T-helper 2 cell (primary cell): ENCODE measurements at regions not wholly inside any gene's neighbourhood (a gene's known extent, or its start where the extent isn't known, plus 50 kb on each side); places are given as distances from the start of the nearest gene placed in this dataset.
"Not testable (repeated sequence)": the region's sequence is repeated elsewhere in the genome, so short reads cannot be mapped to it uniquely, and the experiment has no call there.

Experiments
- DNase-seq, 5 experiments: peaks; one replicate each; pipeline versions ENCODE4 v3.0.0 to v3.0.0-alpha.2; 2012 to 2022

DNA sequence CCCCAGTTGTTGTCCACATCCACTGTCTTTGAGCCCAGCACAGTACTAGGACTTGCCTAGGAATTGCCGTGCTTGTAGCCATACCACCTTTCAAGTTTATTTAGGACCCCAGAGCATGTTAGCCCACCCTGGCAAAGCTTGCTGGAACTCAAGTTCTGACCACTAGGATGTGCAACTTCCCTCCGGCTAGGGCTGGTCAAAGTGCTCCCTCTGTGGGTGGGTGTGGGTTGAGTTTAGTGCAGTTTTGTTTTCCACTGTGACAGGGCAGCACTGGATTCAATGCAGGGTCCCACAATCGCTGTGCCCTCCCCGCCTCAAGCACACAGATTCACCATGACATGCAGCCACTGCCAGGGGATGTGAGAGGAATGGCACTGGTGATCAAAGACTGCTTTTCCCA, 96.0 kb downstream of the RASGEF1B start:
- no peak for DNase-seq

DNA sequence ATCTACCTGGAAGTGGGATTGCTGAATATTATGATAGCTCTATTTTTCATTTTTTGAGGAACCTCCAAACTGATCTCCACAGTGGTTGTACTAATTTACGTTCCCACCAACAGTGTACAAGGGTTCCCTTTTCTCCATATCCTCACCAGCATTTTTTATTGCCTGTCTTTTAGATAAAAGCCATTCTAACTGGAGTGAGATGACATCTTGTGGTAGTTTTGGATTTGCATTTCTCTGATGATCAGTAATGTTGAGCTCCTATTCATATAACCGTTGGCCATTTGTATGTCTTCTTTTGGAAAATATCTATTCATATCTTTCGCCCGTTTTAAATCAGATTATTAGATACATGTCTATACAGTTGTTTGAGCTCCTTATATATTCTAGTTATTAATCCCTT, 101.8 kb downstream of the RASGEF1B start:
- DNase-seq, result no peak

DNA sequence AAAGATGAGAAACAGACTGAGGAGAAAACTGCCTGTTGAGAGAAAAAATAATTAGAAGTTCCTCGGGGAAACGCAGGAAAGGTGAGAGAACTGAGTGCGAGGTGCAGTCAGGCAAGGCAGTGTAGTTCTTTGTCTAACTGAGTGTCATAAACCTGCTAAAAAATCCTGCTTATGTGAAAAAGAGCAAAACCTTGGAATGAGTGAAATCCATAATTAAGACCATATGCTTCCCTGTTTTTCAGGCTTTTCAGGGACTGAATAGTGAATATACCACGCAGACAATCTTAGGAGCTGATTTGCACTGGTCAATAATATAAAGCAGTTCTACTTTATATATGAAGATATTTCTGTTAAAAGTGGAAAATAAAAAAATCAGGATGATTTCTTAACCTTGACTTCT, 104.9 kb downstream of the RASGEF1B start:
- DNase-seq, result no peak

DNA sequence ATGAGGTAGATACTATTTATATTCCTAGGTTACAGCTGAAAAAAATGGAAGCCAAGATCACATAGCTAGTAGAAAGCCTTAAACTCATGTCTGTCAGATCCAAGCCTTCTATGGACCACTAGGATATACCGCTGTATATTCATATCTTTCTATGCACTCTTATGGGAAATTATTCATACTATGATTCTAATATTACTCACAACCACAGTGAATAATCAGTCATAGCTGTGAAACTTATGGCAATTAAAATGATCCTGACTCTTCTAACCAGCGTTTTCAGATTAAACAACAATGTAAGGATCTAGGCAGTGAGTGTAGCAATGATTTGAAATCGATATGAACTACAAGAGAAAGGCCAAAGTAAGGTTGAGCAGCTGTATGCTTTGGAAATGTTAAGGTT, 111.0 kb downstream of the RASGEF1B start:
- no peak for DNase-seq

DNA sequence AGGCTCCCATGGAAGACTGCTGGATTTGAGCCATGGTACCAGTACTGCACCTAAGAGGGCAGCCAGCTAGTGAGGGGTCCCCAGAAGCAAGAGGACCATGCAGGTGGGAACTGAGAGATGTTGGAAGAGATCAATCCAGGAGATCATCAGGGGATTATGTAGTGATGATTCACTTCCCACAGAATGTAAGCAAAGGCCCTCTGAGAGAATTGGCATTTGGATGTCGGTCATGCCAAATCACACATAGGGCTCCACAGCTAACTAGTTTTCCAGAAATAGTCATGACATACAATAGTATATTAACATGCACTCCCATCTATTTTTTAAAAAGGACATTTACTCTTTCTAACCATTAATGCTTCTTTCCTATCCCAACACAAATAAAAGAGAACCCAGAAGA, 112.5 kb downstream of the RASGEF1B start:
- no peak for DNase-seq

DNA sequence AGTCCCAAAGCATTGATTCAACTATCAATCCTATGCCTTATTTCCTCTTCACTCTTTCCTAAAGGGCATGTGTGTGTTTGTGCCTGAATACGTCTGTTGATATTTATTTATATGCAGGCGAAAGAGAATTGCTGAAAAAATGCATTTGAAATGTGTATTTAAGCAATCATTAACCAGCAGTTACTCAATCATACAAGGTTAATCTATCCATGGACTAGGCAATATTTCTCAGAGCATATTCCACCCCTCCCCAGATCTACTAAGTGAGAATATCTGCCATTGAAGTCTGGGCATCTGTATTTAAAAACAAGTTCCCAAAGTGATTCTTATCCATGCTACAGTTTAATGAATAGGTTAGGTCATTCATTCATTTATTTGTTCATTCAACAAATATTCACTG, 113.6 kb downstream of the RASGEF1B start:
- no peak for DNase-seq

DNA sequence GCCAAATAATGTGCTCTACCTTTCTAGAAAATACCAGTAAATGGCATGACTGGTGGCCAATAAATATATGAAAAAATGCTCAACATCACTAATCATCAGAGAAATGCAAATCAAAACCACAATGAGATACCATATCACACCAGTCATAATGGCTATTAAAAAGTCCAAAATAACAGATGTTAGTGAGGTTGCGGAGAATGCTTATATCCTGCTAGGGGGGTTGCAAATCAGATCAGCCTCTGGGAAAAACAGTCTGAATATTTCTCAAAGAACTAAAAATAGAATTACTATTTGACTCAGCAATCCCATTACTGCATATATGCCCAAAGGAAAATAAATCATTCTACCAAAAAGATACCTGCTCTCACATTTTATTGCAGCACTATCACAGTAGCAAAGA, 115.1 kb downstream of the RASGEF1B start:
- DNase-seq, result no peak

DNA sequence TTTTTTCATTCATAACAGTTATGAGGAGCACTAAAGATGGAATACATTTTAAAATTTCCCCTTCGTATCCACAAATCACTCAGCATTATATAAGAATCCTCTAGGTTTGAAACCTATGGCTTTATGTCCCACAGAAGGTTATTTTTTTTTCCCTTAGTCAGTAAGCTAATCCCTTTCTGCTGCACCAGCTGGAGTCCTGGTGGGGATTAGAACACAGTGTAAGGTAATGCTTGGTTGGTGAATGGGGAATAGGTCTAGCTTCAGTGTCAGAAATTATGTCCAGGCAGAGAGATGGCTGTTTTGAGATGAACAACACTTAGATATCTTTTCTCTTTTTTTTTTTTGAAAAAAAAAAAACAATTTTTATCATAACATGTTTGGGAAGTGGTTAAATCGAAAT, 116.6 kb downstream of the RASGEF1B start:
- no peak for DNase-seq

DNA sequence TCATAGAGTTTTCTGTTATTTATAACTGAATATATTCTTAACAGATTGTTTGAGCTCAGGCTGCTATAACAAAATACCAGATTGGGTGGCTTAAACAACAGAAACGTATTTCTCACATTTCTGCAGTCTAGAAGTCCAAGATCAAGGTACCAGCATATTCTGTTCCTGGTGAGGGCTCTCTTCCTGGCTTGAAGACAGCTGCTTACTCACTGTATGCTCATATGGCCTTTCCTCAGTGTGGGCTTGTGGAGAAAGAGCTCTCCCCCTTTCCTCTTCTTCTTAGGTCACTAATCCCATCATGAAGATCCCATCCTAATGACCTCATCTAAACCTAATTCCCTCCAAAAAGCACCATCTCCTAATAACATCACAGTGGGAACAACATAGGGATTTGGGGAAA, 117.8 kb downstream of the RASGEF1B start:
- DNase-seq, result no peak

DNA sequence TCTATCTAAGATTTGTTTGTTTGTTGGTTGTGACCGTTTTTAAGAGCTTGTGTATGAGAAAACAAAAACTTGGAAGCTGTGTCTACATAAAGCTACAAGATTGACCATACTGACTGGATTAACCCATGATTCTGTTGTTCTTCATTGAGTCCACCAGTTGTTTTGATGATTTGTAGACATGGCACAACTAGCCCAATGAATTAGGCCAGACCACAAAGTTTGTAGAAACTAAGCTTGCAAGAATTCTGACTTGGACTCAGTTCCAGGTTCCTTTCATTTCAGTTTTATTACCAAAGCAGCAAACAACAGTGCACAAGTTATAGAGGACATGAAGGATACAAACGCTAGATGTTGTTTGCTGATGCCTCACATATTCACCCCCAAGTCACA, 119.3 kb downstream of the RASGEF1B start:
- DNase-seq, result no peak

DNA sequence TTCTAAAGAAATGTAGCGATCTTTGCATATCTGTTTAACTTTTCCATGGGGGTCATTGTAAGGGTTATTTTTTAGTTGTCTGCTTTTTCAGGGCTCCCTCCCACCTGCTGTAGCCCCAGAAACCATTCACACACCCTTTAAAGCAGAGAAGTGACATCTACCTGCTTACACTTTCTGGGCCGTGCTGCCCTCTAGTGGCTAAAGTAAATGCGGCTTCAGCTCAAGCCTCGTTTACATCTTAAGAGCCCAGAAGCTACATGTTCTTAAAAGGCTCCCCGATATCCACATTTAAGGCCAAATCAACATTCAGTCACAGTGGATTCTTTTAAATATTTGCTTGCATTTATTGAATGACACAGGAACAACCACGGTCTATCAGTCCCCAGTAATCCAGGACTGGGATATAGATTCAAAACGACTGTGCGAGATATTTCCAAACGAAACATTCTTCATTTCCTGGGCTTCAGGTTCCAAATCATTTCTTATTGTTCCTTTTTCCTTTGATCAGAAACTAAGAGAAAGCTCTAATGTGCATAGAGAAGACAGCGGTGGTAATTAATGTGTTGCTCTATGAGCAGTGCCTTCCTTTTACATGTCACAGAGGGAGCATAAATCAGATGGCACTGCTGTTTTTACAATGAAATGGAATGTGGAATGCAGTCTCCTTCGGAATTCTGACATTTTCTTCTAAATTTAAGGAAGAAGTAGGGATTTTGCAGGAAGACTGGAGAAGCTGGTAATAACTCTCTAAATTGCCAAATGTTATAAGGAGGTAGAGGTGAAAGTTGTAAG, 119.9 kb downstream of the RASGEF1B start:
- peak in 3 of 5 experiments; percentile 33 to 51 (median 36) for DNase-seq

DNA sequence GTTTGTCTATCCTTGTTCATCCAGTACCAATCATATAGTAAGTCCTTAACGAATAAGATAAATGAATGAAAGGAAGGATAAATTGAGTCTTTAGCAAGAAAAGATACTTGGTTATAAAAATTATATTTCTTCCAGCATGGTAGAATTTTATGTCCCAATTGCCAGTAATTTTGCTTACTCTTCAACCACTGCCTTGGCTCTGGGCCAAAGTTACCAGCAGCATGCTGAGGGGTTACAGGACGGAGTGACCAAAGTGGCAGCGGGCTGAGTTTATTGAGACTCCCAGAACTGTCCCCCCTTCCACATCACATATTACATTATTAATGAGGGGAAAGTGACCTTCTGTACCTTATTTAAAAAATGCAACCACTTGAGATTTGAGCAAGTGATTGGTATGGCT, 121.7 kb downstream of the RASGEF1B start:
- no peak for DNase-seq

DNA sequence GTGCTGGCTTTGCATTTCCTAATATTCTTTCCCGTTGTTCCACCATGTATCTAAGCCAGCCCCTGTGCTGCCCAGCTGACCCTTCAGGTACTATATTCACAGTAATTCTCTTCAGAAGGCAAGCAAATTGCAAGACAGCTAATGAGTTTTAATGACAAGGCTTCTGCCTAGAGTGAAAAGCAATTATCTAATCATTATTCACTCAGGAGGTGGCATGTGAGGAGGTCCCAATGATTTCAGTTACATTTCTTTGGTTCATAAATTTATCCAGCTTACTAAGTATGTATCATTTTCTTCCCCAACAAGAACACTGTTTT, 123.0 kb downstream of the RASGEF1B start:
- no peak for DNase-seq

DNA sequence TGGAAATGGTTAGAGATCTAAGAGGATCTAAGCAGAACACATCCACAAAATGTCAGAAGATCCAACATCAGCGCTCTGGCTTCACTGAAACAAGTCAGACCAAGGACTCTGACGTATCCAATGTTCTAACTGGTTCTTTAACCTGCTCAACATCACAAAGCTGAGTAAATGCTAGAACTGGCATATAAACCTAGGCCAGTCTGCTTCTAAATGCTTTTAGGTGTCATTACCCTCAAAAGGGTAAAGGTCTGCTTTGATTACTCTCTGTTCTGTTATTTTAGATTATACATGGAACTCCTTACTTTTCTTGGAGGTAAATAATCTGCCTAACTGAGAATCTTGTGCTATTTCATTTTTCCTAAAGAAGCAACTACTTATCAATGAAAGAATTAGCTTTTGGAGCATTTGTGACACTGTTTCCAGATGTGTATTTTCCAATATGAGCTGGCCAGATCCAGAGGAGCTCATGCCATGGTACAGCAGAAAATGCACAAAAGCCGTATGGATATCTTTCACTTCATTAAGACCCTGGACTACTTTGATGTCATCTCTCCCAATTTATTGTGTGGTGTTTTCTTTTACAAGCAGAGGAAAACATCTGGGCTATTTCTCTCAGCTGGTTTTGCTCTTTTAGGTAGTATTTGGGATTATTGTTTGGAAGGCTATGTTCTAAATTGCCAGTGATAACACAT, 123.5 kb downstream of the RASGEF1B start:
- DNase-seq, result no peak

DNA sequence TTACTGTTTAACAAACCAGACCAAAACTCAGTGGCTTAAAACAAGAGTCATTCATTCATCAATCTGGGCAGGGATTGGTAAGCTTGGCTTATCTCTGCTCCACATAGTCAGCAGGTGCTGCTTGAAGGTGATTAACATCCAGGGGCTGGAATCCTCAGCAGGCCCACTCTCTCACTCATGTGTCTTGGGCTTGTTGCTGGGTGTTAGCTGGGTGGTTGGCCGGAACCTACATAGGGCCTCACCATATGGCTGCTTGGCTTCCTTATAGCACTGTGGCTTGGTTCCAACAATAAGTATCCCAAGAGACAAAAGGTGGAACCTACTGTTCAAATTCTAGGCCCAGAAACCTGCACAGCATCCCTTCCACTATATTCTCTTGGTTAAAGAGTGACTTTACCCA, 125.0 kb downstream of the RASGEF1B start:
- DNase-seq, result no peak

DNA sequence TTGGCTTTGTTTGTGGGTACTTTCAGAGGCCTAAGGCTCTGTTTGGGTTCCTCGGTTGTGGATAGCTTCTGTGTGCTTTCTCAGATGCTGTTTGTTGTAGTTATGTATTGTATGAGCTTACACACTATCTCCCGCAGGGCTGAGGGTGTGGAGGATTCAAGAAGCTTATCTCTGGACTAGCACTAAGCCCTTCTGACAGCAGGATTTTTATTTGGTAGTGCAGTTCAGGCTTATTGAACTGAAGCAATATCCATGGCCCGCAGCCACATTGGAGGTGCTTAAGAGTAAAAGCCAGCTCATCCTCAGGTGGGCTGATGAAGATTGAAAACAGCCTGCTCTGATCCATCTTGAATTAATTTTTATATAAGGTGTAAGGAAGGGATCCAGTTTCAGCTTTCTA, 128.2 kb downstream of the RASGEF1B start:
- no peak for DNase-seq

DNA sequence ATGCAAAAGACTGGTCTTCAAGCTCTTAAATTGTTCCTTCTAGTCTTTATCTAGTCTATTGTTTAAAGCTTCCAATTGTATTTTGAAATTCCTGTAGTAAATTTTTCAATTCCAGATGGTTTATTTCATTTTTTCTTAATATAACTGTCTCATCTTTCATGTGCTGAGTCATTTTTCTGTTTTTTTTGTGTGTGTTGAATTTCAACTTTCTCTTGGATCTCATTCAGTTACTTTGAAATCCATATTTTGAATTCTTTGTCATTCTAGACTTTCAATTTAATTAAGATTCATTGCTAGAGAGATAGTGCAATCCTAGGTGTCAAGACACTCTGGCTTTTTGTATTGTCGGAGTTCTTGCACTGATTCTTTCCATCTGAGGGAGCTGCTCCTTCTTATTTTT, 128.0 kb upstream of the PRKG2 start:
- DNase-seq, result no peak

DNA sequence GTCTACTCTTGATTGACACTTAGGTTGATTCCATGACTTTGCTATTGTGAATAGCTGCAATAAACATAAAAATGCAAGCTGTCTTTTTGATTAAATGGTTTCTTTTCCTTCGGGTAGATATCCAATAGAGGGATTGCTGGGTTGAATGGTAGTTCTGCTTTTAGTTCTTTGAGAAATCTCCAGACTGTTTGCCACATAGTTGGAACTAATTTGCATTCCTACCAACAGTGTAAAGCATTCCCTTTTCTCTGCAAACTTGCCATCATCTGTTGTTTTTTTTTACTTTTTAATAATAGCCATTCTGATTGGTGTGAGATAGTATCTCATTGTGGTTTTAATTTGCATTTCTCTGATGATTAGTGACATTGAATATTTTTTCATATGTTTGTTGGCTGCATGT, 122.2 kb upstream of the PRKG2 start:
- no peak for DNase-seq

DNA sequence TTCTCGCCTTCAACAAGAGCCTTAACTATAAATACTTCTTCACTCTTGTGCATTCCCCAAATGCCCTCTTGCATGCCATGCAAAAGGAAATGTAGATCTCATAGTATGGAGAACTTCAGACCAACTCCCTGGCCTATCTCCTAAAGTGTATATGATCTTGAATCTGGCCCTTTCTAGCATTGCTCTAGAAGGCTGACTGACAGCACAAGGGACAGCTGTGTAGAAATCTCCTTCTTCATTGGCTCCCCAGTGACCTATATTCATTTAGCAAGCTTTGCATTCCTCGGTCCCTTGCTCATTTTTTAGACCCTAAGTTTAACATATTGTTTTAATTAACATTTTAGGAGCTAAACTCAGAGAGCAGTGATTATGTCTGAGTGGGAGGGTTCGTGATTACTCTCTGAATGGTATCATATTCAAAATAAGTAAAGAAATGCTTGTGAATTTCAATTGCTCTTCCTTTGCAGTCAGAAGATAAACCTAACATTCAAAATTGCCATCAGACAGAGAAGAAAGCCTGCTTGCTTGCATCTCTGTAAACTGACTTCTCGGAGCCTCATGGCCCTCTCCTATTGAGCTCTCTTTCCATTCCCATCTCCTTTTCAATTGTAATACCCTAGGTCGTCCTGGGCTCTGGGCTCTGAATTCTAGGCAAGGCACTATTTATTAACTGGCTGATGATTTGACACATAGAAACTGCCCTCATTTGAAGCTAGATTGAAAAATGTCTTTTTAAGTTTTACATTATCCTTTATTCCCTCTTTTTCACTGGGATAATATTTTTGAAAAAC, 120.3 kb upstream of the PRKG2 start:
- DNase-seq, result no peak

DNA sequence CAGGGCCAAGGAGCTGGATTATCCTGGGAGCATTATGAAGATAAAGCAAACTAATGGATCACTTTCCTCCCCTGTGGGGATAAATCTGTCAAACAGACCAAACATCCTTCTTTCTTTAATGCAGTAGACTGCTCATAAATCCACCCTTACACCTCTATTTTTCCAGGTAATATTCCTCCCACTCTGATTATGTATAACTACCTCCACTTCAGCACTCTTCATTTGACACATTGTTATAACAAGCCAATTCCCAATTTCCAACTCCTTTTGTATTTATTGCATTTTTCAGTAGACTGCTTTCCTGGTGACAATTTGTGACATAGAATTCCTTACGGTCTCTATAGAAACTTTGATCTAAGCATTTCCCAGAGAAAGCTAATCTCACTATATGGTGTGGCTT, 115.0 kb upstream of the PRKG2 start:
- DNase-seq, result no peak

DNA sequence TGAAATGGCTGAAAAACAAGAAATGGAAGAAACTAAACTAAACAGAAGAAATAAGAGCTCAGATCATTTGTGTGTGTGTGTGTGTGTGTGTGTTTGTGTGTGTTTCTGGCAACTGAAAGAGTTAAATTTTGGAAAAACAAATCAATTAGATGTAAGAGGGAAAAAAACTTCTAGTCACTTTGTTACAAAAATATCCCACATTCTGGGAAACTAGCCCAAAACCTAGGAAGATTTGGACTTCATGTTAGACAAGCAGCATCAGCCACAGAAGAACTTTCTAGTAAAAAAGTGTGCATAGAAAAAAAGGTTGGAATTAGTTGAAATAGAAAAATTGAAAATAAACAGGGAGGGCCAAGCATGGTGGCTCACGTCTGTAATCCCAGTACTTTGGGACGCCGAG, 111.6 kb upstream of the PRKG2 start:
- no peak for DNase-seq

DNA sequence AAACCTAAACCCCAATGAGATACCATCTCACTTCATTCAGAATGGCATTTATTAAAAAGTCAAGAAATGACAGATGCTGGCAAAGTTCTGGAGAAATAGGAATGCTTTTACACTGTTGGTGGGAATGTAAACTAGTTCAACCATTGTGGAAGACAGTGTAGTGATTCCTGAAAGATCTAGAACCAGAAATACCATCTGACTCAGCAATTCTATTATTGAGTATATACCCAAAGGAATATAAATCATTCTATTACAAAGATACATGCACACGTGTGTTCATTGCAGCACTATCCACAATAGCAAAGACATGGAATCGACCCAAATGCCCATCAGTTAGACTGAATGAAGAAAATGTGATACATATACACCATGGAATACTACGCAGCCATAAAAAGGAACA, 109.6 kb upstream of the PRKG2 start:
- not testable (repeated sequence) for DNase-seq

DNA sequence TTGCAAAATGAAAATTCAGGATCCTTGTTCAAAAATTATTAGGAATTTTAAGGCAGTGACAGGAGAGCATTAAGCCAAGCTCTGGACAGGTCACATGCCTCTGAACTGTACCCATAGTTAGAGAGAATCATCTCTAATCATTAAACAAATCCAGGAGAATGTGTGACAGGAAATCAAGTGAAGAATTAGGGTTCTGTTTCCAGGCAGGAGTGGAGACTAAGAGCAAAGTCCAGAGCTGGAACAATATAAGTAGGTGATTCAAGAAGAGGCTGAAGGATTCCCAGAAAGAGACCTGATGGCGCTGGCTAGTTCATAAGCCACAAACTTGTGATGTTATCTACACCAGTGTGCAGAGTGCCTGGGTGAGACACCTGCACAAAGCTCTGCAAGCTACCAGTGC, 104.6 kb upstream of the PRKG2 start:
- DNase-seq, result no peak

DNA sequence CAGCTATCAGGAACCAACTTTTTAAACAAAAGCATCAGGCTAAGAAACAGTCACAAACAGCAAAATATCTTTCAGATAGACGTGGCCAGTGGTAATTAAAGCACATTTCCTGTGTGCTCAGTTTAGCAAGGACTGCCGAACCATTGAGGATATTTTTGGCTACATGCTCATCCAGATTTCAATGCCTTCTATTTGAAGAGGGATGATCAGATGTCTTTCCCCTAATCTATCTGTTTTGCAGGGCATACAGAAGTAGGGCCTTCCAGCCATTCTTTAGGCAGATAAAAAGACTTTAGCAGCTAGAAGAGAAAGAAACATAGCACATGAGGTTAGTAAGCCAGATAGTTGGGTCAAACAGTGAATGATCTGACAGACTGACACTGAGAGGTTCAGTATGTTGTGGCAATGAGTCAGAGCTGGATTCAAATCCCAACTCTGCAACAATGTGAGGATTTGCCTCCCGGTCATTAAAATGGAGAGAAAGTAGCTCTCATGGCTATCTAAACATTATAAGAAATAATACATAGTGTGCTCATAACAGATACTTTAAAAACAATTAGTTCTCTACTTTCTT, 100.0 kb upstream of the PRKG2 start:
- no peak for DNase-seq
